ENCODE measurements at regions not wholly inside any gene's neighbourhood (a gene's known extent, or its start where the extent isn't known, plus 50 kb on each side); places are given as distances from the start of the nearest gene placed in this dataset.

DNA sequence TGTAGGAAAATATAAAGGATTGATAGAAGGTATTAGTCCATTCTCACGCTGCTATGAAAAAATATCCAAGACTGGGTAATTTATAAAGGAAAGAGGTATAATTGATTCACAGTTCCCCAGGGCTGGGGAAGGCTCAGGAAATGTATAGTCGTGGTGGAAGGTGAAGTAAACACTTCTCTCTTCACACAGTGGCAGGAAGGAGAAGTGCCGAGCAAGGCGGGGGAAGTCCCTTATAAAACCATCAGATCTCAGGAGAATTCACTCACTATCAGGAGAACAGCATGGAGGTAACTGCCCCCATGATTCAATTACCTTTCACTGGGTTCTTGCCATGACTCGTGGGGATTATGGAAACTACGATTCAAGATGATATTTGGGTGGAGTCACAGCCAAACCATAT, 1806.0 kb downstream of the MRPL39 start:
- no peak overlapping the region for H3K9ac ChIP-seq (ENCODE audit: control insufficient read depth, extremely low read depth, insufficient read depth, low read length)
- FAIRE-seq (no peak), DNase-seq (ENCODE audit: low read depth, low spot score) (no peak)
- dilution Hi-C loops (cut with MboI; ENCODE audit: extremely low pct_ligation_motif_present, low sequenced_read_pairs), result no loop called here
- H3K79me2 ChIP-seq (ENCODE audit: control insufficient read depth, insufficient read depth, low read length), result no peaks in the 10 kb centered on the region
- H3K27me3 ChIP-seq (ENCODE audit: control insufficient read depth, extremely low read depth, insufficient read depth, low read length), result no peaks in the 10 kb centered on the region
- peaks cover 3% of the 10 kb centered on the region for H3K9me3 ChIP-seq (ENCODE audit: control insufficient read depth, low read depth, low read length)
- H3K9me1 ChIP-seq (ENCODE audit: control insufficient read depth, extremely low read depth, insufficient read depth, low read length), result no peaks in the 10 kb centered on the region
- H2AFZ ChIP-seq (ENCODE audit: control insufficient read depth, low read length), result no peak overlapping the region
- TF ChIP-seq CTCF (optimal IDR thresholded peaks at IDR 0.05 in 1 of 3, IDR thresholded peaks at IDR 0.05 in 1 of 3, conservative IDR thresholded peaks at IDR 0.05 in 1 of 3; ENCODE audit: extremely low read depth in 1 of 3, insufficient read depth in 2 of 3, low read length in 3 of 3) (no peak), EZH2 (IDR thresholded peaks at IDR 0.05; ENCODE audit: low read length) (no peak)
- H4K20me1 ChIP-seq (ENCODE audit: control insufficient read depth, extremely low read depth, insufficient read depth, low read length), result no peaks in the 10 kb centered on the region
- no peak overlapping the region for H3K4me2 ChIP-seq (ENCODE audit: control insufficient read depth, extremely low read depth, insufficient read depth, low read depth, low read length)
- H3K36me3 ChIP-seq (ENCODE audit: control insufficient read depth in 2 of 2, extremely low read depth in 1 of 2, insufficient read depth in 2 of 2, low read length in 2 of 2), result no peaks in the 10 kb centered on the region
- H3K4me1 ChIP-seq (ENCODE audit: control insufficient read depth, extremely low read depth, insufficient read depth, low read length), result no peaks in the 10 kb centered on the region
- no peak overlapping the region for H3K27ac ChIP-seq (ENCODE audit: control insufficient read depth, insufficient read depth, low read length)
- no peak overlapping the region for H3K4me3 ChIP-seq (ENCODE audit: control insufficient read depth in 2 of 3, extremely low read depth in 1 of 3, insufficient read depth in 2 of 3, low read depth in 1 of 3, low read length in 3 of 3)

DNA sequence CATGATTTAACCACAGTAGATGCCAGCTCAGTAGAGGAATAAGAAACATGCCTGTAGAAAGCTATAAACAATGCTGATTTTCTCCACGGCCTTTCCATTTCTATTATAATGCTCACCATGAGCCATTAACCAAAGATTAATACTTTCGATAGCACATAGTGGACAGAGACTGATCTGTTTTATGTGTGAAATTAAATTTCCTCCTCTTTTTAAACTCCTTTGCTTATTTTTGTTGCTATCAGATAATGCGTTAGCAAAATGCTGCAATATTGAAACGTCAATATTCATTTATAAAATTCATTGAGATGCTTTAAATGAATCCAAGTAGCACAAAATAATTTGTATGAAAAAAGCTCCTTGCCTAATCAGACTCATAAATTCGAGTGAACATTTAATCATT, 1807.9 kb downstream of the MRPL39 start:
- DNase-seq (ENCODE audit: low read depth, low spot score) (no peak), FAIRE-seq (no peak)
- no peaks in the 10 kb centered on the region for H3K4me1 ChIP-seq (ENCODE audit: control insufficient read depth, extremely low read depth, insufficient read depth, low read length)
- dilution Hi-C loops (cut with MboI; ENCODE audit: extremely low pct_ligation_motif_present, low sequenced_read_pairs), result no loop called here
- TF ChIP-seq CTCF (optimal IDR thresholded peaks at IDR 0.05 in 1 of 3, IDR thresholded peaks at IDR 0.05 in 1 of 3, conservative IDR thresholded peaks at IDR 0.05 in 1 of 3; ENCODE audit: extremely low read depth in 1 of 3, insufficient read depth in 2 of 3, low read length in 3 of 3) (no peak), EZH2 (IDR thresholded peaks at IDR 0.05; ENCODE audit: low read length) (no peak)
- no peaks in the 10 kb centered on the region for H3K79me2 ChIP-seq (ENCODE audit: control insufficient read depth, insufficient read depth, low read length)
- H3K27ac ChIP-seq (ENCODE audit: control insufficient read depth, insufficient read depth, low read length), result no peak overlapping the region
- H2AFZ ChIP-seq (ENCODE audit: control insufficient read depth, low read length), result no peak overlapping the region
- H3K4me3 ChIP-seq (ENCODE audit: control insufficient read depth in 2 of 3, extremely low read depth in 1 of 3, insufficient read depth in 2 of 3, low read depth in 1 of 3, low read length in 3 of 3), result no peak overlapping the region
- H3K36me3 ChIP-seq (ENCODE audit: control insufficient read depth in 2 of 2, extremely low read depth in 1 of 2, insufficient read depth in 2 of 2, low read length in 2 of 2), result no peaks in the 10 kb centered on the region
- H3K27me3 ChIP-seq (ENCODE audit: control insufficient read depth, extremely low read depth, insufficient read depth, low read length), result no peaks in the 10 kb centered on the region
- H3K9me1 ChIP-seq (ENCODE audit: control insufficient read depth, extremely low read depth, insufficient read depth, low read length), result no peaks in the 10 kb centered on the region
- no peaks in the 10 kb centered on the region for H4K20me1 ChIP-seq (ENCODE audit: control insufficient read depth, extremely low read depth, insufficient read depth, low read length)
- peaks cover 3% of the 10 kb centered on the region for H3K9me3 ChIP-seq (ENCODE audit: control insufficient read depth, low read depth, low read length)
- no peak overlapping the region for H3K9ac ChIP-seq (ENCODE audit: control insufficient read depth, extremely low read depth, insufficient read depth, low read length)
- no peak overlapping the region for H3K4me2 ChIP-seq (ENCODE audit: control insufficient read depth, extremely low read depth, insufficient read depth, low read depth, low read length)

All from keratinocyte (primary cell).